HG03342 (cell line): ENCODE measurements at regions not wholly inside any gene's neighbourhood (a gene's known extent, or its start where the extent isn't known, plus 50 kb on each side); places are given as distances from the start of the nearest gene placed in this dataset.
"Not testable (repeated sequence)": the region's sequence is repeated elsewhere in the genome, so short reads cannot be mapped to it uniquely, and the experiment has no call there.

ENCODE experiments used
- ATAC-seq: cut with Tn5 transposase; IDR thresholded peaks from one replicate; pipeline ENCODE4 v1.9.1; 2021; ENCODE audit warnings: mild to moderate bottlenecking, moderate library complexity; ENCODE audit not compliant: unreplicated experiment

DNA sequence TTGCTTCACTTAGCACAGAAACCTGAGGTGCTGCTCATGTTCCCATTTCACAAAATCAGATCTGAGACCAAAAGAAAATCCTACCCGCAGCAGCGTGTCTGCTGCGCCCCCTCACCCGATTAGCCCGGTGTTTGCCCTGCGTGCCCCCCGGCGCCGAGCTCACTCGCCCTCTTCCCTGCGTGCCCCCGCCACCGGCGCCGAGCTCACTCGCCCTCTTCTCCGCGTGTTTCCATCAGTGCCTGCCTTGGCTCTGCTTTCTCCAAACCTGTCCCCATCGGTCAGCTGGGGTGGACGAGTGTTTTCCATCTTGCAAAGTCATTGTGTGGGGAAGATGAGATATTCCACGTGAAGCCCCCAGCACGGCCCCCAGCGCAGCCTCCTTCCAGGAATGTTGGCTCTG lies 225.3 kb upstream of the PITRM1 start:
- no peak for ATAC-seq

DNA sequence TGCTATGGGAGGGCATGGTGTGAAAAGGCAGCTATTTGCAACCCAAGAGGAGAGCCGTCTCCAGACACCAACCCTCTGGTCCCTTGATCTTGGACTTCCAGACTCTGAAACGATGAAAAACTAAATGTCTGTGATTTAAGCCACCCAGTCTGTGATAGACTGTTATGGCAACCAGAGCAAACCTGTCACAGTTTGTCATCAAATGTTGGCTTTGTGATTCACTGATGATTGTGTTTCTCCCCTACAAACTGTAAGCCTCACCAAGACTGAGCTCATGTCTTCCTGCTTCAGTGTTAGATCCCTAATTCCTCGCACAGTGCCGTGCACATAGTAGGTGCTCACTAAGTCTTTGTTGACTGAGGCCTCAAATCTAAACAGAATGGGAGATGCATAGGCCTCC lies 224.6 kb upstream of the PITRM1 start:
- ATAC-seq = no peak

DNA sequence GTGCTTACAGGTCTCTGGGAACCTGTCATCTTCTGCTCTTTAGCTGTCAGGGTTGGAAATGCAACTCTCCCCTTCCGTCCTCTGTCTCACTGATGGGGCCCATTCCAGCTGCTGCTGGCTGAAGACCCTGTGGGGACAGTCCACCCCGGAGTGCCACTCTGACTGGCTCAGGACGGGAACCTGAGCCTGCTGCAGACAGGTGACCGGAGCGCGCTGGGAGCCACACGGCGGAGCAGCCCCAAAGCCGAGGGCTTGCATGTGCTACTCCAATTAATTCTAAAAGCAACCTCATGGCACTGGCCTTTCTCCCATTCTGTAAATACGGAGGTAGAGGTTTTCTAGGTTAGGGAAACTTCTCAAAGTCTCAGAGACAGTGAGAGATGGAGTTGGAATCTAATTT lies 223.5 kb upstream of the PITRM1 start:
- no peak for ATAC-seq

DNA sequence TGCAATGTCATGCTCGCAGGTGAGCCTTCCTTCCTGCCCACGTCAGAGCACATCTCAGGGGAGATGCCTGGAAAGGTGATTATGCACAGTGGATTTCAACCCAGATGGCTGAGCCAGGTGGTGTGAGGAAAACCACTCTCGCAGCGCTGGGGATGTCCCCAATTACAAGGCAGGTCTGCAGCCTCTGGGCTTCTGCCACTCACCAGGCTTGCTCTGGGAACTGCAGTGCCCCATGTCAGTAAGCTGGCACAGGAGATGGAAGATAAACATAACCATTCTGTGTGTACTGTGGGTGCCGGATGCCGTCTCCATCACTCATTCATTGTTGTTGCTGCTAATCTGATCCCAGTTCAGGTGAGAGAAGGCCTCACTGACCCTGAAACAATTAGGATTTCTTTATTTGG lies 222.9 kb upstream of the PITRM1 start:
- no peak for ATAC-seq

DNA sequence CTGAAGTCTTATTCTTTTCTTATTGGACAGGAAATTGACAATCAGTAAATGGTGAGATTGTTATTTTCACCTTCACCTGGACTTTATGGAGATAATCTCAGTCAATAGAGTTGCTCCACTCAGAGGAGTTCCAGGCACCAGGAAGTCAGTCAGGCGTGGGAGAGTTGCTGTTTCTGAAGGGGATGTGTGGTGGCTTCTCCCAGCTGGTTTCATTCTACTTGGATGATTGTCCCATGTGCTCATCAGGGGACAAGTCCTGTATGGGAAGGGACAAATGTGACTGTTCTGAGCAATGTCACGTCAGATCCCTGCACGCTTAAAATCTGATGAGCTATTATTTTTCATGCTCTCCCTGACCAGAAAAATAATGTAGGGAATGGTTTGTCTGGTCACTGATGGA lies 222.5 kb upstream of the PITRM1 start:
- ATAC-seq = no peak

DNA sequence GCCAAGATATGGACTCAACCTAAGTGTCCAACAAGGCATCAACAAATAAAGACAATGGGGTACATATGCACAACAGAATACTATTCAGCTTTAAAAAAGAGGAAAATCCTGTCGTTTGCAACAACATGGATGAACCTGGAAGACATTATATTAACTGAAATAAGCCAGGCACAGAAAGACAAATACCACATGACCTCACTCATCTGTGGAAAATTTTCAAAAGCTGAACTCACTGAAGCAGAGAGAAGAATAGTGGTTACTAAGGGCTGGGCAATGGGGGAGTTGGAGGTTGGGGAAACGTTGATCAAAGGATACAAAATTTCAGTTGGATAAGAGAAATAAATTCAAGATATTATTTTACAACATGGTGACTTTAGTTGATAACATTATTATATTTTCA lies 221.4 kb upstream of the PITRM1 start:
- no peak for ATAC-seq

DNA sequence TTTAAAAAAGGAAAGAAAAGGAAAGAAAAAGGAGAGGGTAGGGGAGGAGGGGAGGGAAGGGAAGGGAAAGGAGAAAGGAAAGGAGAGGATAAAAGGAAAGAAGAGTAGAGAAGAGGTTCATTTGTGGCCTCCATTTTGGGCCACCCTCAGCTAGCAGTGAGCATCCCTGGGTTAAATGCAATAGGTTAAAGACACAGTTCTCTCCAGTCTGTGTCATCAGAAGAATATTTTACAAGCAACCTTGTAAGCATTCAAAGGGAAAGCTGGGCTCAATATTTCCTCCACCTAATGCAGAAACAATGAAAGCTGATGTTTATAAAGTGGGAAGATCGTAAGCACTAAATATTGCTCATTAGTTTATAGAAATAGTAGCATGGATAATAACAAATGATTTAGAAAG lies 219.1 kb upstream of the PITRM1 start:
- no peak for ATAC-seq

DNA sequence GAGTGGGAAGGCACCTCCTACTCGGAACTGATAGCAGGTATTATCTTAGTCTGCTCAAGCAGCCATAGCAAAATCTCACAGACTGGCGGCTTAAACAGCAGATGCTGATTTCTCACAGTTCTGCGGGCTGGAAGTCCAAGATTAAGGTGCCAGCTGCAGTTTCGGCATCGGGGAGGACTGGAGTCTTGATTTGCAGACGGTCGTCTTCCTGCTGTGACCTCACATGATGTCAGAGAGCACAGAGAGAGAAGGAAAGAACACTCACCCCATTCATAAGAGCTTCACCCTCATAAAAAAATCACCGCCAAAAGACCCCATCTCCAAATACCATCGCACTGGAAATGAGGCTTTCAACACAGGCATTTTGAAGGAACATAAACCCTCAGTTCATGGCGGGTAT lies 216.5 kb upstream of the PITRM1 start:
- no peak for ATAC-seq

DNA sequence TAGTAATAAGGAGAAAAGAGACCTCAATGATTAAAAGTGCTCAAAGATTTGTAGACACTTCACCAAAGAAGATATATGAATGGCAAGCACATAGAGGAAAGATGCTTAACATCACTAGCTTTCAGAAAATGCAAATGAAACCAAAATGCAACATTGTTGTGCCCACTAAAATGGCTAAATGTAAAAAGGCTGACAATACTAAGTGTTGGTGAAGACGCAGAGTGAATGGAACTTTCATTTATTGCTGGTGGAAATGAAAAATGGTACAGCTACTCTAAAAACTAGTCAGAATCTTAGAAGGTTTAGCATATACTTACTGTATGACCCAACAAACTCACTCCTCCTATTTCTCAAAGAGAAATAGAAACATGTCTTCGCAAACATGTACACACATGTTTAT lies 212.9 kb upstream of the PITRM1 start:
- ATAC-seq = no peak

DNA sequence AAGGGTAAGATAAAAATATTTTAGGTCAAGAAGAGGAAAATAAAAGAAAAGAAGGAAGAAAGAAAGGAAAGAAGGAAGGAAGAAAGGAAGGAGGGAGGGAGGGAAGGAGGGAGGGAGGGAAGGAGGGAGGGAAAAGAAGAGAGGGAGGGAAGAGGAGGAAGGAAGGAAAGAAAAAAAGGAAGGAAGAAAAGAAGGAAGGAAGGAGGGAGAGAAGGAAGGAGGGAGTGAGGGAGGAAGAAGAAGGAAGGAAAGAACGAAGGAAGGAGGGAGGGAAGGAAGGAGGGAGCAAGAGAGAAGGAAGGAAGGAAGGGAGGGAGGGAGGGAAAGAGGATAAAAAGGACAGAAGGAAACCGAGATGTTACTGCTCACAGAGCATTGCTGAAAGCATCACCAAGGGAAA lies 209.5 kb upstream of the PITRM1 start:
- ATAC-seq = no peak

DNA sequence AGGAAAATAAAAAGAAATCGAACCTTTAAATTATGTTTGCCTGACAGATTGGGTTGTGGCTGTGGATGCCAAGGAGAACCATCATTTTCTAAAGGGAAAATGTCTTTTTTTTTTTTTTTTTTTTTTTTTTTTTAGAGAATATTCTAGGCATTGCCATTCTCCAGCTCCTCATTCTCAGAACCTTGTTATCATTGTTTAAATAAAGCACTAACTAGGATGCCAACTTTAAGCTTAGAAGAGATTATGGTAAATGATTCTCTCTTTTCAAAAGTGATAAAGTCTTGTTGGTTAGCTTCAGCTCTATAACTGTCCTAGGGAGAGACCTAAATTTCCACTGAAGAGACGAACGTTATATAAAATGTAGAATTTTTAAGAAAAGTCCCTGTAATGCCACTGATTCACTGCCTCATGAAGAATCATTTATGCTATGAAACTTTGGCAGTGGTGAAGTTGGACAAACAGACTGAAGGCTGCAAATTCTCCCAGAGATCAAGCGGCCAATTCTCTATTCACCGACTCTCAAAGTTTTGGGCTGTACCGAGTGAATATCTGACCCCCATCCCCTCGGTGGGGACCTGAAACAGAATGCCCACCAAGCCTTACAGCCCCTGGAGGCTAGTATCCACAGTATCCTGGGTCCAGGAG lies 207.9 kb upstream of the PITRM1 start:
- ATAC-seq = no peak

DNA sequence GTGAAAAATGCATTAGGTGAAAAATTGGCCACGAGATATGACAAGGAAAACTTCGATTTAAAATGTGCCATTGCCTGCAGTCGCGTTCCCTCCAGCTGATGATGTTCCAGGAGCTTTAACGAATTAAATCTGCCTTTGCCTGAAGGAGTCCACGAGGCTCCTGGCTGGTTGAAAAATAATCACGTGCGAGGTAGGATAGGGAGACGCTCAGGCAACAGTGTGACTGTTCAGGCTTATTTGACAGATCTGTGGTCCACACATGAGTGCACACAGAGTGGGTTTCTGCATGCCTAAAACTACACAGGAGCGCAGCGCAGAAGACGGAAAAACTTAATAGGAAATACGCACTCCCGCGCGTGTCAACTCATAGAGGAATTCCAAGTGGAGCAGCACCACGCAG lies 204.0 kb upstream of the PITRM1 start:
- no peak for ATAC-seq

DNA sequence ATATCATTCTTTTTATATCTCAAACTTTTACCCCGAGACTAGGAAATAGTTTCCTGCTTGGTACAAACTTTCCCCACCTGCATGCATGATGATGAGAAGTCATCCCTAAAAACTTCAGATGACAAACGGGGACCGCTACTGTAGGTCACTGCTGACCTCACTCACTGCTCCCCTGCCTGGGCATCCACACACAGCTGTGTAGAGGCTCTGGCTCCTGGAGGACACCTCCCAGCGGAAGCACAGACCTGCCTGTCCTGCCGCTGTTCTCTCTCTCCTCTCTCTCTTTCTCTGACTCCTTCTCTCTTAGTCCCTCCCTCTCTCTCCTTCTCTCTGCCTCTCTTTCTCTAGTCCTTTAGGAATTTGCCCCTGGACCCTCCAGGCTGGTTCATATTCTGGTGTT lies 202.9 kb upstream of the PITRM1 start:
- no peak for ATAC-seq

DNA sequence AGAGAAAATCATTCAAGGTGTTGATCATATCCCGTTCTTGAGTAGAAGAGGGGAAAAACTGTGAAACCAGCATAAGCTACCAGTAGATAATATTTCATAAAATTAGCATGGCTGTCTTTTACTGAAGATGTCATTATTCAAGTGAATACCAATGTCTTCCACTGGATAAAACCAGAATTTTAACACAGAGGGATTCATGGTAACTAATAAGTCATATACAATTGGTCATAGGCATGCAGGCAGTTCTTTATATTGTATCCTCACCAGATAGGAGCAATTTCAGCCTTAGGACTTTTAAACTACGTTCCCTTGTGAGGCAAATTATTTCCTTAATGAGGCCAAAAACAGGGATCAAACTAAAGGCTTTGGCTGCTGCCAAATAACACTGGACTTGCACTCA lies 202.3 kb upstream of the PITRM1 start:
- ATAC-seq = no peak

DNA sequence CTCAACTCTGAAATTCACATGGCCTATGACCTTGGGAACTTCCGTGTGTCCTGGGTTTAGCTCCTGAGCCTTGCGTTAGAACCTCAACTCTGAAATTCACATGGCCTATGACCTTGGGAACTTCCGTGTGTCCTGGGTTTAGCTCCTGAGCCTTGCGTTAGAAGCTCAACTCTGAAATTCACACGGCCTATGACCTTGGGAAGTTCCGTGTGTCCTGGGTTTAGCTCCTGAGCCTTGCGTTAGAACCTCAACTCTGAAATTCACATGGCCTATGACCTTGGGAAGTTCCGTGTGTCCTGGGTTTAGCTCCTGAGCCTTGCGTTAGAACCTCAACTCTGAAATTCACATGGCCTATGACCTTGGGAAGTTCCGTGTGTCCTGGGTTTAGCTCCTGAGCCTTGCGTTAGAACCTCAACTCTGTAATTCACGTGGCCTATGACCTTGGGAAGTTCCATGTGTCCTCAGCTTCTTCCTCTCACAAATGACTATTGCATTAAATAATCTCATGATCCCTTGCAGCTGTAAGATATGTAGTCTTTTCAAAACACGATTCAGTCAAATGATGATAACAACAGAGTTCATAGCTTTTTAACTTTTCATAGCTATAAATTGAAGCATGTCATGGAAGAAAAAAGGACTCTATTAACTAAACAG lies 200.9 kb upstream of the PITRM1 start:
- not testable (repeated sequence) for ATAC-seq

DNA sequence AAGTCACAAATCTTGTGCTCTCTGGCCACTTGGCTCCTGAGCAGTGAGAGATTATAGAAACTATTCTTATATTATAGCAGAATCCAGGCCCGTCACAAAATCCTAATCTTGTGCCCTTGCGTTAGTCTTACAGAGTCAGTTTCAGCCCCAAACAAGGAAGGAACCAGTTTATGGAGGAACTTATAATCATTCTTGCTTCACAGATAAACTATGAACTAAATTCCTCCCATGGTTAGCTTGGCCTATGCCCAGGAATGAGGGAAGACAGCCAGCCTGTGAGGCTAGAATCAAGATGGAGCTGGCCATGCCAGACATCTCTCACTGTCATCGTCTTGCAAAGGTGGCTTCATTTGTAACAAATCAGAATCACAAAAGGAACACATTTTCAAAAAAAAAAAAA lies 199.7 kb upstream of the PITRM1 start:
- no peak for ATAC-seq

DNA sequence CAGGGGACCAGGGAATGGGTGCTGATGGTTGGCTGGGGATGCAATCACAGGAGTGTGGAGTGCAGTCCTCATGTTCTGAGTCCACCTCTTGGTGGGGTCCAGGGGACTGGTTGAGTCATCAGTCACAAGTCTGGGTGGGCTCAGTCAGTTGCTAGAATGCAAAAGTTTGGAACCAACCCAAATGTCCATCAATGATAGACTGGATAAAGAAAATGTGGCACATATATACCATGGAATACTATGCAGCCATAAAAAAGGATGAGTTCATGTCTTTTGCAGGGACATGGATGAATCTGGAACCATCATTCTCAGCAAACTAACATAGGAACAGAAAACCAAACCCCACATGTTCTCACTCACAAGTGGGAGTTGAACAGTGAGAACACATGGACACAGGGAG lies 199.0 kb upstream of the PITRM1 start:
- not testable (repeated sequence) for ATAC-seq

DNA sequence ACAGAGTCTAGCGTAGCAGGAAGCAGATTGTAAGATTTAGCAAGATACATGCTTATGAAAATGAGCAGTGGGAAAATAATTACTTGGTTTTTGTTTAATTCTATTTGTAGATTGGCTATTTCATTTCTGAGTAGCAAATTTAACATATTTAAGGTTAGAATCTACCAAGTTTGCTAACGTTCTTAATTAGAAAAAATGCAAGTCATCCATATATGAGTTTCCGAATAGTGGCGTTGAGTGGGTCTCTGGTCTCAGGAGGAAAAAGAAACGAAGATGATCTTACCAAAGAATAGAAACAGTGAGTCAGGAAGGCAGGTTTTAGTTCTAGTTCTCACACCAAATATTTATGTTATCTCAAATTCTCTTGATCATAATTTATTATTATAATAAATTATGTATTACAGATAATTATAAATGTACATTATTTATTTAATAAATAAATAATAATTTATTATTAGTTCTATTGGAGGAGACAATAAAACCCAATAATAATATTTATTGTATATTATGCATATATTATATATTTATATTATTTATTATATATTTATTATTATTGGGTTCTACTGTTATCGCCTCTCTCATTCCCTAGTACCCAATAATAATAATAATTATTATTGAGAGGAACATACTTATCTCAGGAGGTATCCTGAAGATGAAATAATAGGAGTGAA lies 194.3 kb upstream of the PITRM1 start:
- no peak for ATAC-seq

DNA sequence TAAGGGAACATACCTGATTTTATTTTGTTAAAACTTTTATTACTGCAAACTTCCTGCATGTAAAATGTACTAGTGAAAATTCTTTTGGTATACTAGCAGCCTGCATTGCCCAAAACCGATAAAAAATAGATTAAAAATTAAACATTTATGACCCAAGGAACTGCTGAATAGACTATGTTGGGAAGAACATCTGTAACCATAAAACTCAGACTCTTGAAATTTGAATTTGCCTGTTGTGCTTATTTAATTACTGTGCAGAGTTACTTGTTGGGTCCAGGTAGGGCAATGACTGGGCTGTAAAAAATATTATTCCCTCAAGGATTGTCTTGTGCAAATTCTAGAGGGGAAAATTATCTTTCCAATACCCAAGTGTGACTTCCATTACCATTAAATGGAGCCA lies 193.5 kb upstream of the PITRM1 start:
- no peak for ATAC-seq

DNA sequence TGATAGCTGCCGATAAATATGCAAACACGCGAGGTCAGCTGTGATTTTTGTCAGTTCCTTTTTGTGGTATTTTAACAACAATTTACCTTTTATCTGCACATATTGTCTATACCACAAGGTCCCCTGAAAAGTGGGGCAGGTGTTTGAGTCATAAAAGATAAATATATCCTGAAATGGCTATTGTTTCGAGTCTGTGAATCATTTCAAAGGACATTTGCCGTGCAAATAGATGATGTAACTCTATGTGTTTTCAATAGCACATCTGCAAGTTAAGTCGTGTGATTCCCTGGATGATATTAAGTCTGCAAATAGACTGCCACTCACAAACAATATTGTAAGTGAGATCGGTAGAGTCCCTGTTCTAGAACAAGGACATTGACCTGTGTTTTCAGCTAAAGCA lies 193.0 kb upstream of the PITRM1 start:
- no peak for ATAC-seq

DNA sequence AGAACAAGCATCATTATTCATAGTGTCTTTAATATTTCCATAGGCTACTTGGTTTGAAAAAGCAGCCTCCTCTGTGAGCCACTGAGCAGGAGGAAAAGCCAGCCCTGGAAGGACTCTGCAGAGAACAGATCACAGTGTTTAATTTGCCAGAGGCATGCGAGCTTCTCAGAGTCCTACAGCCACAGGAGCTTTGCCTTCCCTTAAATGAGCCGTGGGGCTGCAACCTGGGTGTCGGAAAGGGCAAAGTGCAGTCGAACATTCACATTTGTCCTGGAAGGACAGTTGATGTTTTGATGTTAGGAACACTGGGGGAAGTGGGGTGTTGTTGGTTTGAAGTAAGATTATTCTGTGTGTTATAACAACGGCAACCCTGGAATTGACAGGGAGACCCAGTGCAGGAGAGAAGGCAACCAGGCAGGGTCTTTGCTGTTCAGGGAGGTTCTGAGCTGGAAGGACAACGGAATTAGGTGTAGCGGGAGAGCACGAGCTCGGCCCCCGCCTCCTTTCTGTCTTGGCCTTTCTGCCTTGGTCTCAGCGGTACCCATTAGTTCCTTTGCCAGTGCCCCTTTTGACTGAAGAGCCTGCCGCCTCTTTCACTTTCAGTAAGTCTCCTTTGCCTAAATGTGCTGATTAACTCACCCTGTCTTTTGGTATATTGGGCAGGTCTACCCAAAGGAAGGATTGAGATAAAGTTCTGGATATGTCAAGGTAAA lies 192.3 kb upstream of the PITRM1 start:
- ATAC-seq = no peak
